NT2/D1 (cell line): ENCODE measurements at regions not wholly inside any gene's neighbourhood (a gene's known extent, or its start where the extent isn't known, plus 50 kb on each side); places are given as distances from the start of the nearest gene placed in this dataset.

Source experiments
- YY1 ChIP-seq: IDR thresholded peaks from 2 replicates; pipeline ENCODE4 v1.6.1; 2011; ENCODE audit not compliant: insufficient read length, insufficient read depth
- ZNF274 ChIP-seq: IDR thresholded peaks from 2 replicates; pipeline ENCODE4 v1.6.1; 2011; ENCODE audit warnings: mild to moderate bottlenecking, low read depth, low read length

DNA sequence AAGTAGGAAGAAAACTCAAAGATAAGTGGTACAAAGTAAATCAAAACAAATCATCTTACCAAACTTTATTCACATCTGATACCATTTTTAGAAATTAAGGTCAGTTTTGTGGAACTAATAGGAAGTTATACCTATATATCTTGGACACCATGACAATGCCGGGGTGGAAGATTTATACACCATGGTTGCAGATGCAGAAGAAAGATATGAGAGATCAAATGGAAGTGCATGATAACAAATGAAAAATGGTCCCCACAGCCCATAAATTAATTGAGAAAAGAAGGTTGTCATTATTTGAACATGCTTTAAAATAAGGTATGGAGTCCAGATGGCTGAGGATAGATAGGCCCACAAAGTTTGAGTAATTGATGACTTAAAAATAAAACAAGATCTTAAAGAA, 276.8 kb downstream of the TSHZ3 start:
- no peak for TF ChIP-seq ZNF274
- no peak for TF ChIP-seq YY1
